Loucy (cell line): ENCODE measurements at regions not wholly inside any gene's neighbourhood (a gene's known extent, or its start where the extent isn't known, plus 50 kb on each side); places are given as distances from the start of the nearest gene placed in this dataset.

Experiments
- EZH2phosphoT487 ChIP-seq: fragments of 200-600 bp; IDR thresholded peaks from 2 replicates; pipeline ENCODE4 v1.6.1; 2018; ENCODE audit warnings: antibody characterized with exemption, mild to moderate bottlenecking, moderate library complexity, borderline replicate concordance
- TF ChIP-seq, protein P1 (sequence below): fragments of 200-600 bp; sonication (generic); conservative IDR thresholded peaks from 2 replicates; pipeline ENCODE4 v1.5.1; 2014; ENCODE audit warnings: mild to moderate bottlenecking, antibody characterized with exemption, low read length

- TF ChIP-seq, protein P1, sequence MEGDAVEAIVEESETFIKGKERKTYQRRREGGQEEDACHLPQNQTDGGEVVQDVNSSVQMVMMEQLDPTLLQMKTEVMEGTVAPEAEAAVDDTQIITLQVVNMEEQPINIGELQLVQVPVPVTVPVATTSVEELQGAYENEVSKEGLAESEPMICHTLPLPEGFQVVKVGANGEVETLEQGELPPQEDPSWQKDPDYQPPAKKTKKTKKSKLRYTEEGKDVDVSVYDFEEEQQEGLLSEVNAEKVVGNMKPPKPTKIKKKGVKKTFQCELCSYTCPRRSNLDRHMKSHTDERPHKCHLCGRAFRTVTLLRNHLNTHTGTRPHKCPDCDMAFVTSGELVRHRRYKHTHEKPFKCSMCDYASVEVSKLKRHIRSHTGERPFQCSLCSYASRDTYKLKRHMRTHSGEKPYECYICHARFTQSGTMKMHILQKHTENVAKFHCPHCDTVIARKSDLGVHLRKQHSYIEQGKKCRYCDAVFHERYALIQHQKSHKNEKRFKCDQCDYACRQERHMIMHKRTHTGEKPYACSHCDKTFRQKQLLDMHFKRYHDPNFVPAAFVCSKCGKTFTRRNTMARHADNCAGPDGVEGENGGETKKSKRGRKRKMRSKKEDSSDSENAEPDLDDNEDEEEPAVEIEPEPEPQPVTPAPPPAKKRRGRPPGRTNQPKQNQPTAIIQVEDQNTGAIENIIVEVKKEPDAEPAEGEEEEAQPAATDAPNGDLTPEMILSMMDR, result no peak
- TF ChIP-seq EZH2phosphoT487, result no peak
Measured at GRCh38 chr14:56423544-56423943, 156.1 kb upstream of the TMEM260 start.
